Naive thymus-derived CD8-positive, alpha-beta T cell (primary cell): ENCODE measurements at regions not wholly inside any gene's neighbourhood (a gene's known extent, or its start where the extent isn't known, plus 50 kb on each side); places are given as distances from the start of the nearest gene placed in this dataset.

Experiments used
- ATAC-seq, 2 donors: fragments of 150-1000 bp; cut with Tn5 transposase in 1 of 2; sonication (Bioruptor Pico), chemical (Tn5 transposase) in 1 of 2; 1 replicate in 1 of 2; 2 replicates in 1 of 2; pipeline ENCODE4 v1.10.0; 2021; ENCODE audit warnings: mild to moderate bottlenecking in 2 of 2, moderate library complexity in 2 of 2
- POLR2A ChIA-PET: fragments of 350-600 bp; sonication (Branson Sonifier 250); formaldehyde crosslinking; loops from one replicate; lab custom pipeline; 2021; ENCODE audit warnings: antibody characterized with exemption; lab: Charles Lee
- DNase-seq, 10 donors: peaks; one replicate each; pipeline versions ENCODE4 v3.0.0 to v3.0.0-alpha.2; 2020 to 2022
- H3K27ac Mint-ChIP-seq, 10 donors: one replicate each; pipeline ENCODE4 v1.8.0; 2020 to 2022; ENCODE audit warnings: mild to moderate bottlenecking in 10 of 10, mixed read lengths in 10 of 10, moderate library complexity in 4 of 10, inconsistent platforms in 1 of 10
- H3K27me3 Mint-ChIP-seq, 5 donors: one replicate each; pipeline ENCODE4 v1.8.0; 2021 to 2022; ENCODE audit warnings: mixed read lengths in 5 of 5
- H3K36me3 Mint-ChIP-seq, 3 donors: one replicate each; pipeline ENCODE4 v1.8.0; 2020 to 2022; ENCODE audit warnings: mixed read lengths in 3 of 3, mild to moderate bottlenecking in 2 of 3, inconsistent platforms in 1 of 3
- H3K4me1 Mint-ChIP-seq, 4 donors: one replicate each; pipeline ENCODE4 v1.8.0; 2021 to 2022; ENCODE audit warnings: mixed read lengths in 4 of 4
- H3K4me3 Mint-ChIP-seq, 10 donors: one replicate each; pipeline ENCODE4 v1.8.0; 2020 to 2022; ENCODE audit warnings: mild to moderate bottlenecking in 10 of 10, mixed read lengths in 10 of 10, moderate library complexity in 6 of 10, inconsistent platforms in 1 of 10
- H3K9me3 Mint-ChIP-seq, 9 donors: one replicate each; pipeline ENCODE4 v1.8.0; 2020 to 2022; ENCODE audit warnings: mixed read lengths in 9 of 9, mild to moderate bottlenecking in 3 of 9, inconsistent platforms in 1 of 9, moderate library complexity in 1 of 9

GRCh38 chr15:77702211-77702957 lies 69.7 kb upstream of the LINGO1 start:
- ATAC-seq (no peak), DNase-seq (no peak)
- H3K4me3 Mint-ChIP-seq: no peak overlapping the region
- peaks cover 0 to 8% (median 0%) of the 10 kb centered on the region in 9 donors for H3K9me3 Mint-ChIP-seq
- no peak overlapping the region for H3K27ac Mint-ChIP-seq
- POLR2A ChIA-PET: no interaction called here
- H3K4me1 Mint-ChIP-seq: peaks cover 0 to 4% (median 0%) of the 10 kb centered on the region in 4 donors
- H3K27me3 Mint-ChIP-seq: peaks cover 6 to 38% (median 12%) of the 10 kb centered on the region in 5 donors
- no peaks in the 10 kb centered on the region for H3K36me3 Mint-ChIP-seq

- POLR2A ChIA-PET: no interaction called here
- peaks cover 0 to 30% (median 20%) of the 10 kb centered on the region in 5 donors for H3K27me3 Mint-ChIP-seq
- H3K4me3 Mint-ChIP-seq: no peak overlapping the region
- no peak for ATAC-seq
- H3K4me1 Mint-ChIP-seq: peaks cover 0 to 2% (median 0%) of the 10 kb centered on the region in 4 donors
- peaks cover 0 to 8% (median 0%) of the 10 kb centered on the region in 9 donors for H3K9me3 Mint-ChIP-seq
- H3K27ac Mint-ChIP-seq: no peak overlapping the region
- no peak for DNase-seq
- H3K36me3 Mint-ChIP-seq: no peaks in the 10 kb centered on the region
Observed at GRCh38 chr15:77698481-77698880, 65.8 kb upstream of the LINGO1 start.

GRCh38 chr15:77697893-77698292 lies 65.2 kb upstream of the LINGO1 start:
- peaks cover 0 to 2% (median 0%) of the 10 kb centered on the region in 4 donors for H3K4me1 Mint-ChIP-seq
- no peaks in the 10 kb centered on the region for H3K36me3 Mint-ChIP-seq
- DNase-seq: no peak
- ATAC-seq: no peak
- no peak overlapping the region for H3K27ac Mint-ChIP-seq
- peaks cover 4 to 34% (median 25%) of the 10 kb centered on the region in 5 donors for H3K27me3 Mint-ChIP-seq
- H3K9me3 Mint-ChIP-seq: peaks cover 0 to 7% (median 0%) of the 10 kb centered on the region in 9 donors
- H3K4me3 Mint-ChIP-seq: no peak overlapping the region
- POLR2A ChIA-PET: no interaction called here

- Mint-ChIP-seq H3K27ac (no peak overlapping the region), H3K9me3 (no peaks in the 10 kb centered on the region), H3K27me3 (peaks cover 8 to 40% (median 34%) of the 10 kb centered on the region in 5 donors), H3K4me3 (no peak overlapping the region), H3K4me1 (peaks cover 0 to 2% (median 0%) of the 10 kb centered on the region in 4 donors), H3K36me3 (no peaks in the 10 kb centered on the region)
- POLR2A ChIA-PET: no interaction called here
- DNase-seq (no peak), ATAC-seq (no peak)
Observed at GRCh38 chr15:77696871-77697270, 64.2 kb upstream of the LINGO1 start.

- H3K9me3 Mint-ChIP-seq: no peaks in the 10 kb centered on the region
- H3K4me1 Mint-ChIP-seq: peaks cover 0 to 2% (median 0%) of the 10 kb centered on the region in 4 donors
- ATAC-seq (no peak), DNase-seq (no peak)
- H3K27me3 Mint-ChIP-seq: peaks cover 13 to 48% (median 40%) of the 10 kb centered on the region in 5 donors
- H3K27ac Mint-ChIP-seq: no peak overlapping the region
- H3K36me3 Mint-ChIP-seq: no peaks in the 10 kb centered on the region
- no peak overlapping the region for H3K4me3 Mint-ChIP-seq
- POLR2A ChIA-PET: no interaction called here
Observed at GRCh38 chr15:77695961-77696582, 63.4 kb upstream of the LINGO1 start.

- ATAC-seq (no peak), DNase-seq (no peak)
- Mint-ChIP-seq H3K36me3 (no peaks in the 10 kb centered on the region), H3K27ac (no peak overlapping the region), H3K4me3 (no peak overlapping the region), H3K4me1 (peaks cover 0 to 2% (median 0%) of the 10 kb centered on the region in 4 donors), H3K9me3 (peaks cover 0 to 2% (median 0%) of the 10 kb centered on the region in 9 donors), H3K27me3 (peaks cover 15 to 51% (median 43%) of the 10 kb centered on the region in 5 donors)
- POLR2A ChIA-PET: no interaction called here
Observed at GRCh38 chr15:77695548-77695947, 62.8 kb upstream of the LINGO1 start.

DNA sequence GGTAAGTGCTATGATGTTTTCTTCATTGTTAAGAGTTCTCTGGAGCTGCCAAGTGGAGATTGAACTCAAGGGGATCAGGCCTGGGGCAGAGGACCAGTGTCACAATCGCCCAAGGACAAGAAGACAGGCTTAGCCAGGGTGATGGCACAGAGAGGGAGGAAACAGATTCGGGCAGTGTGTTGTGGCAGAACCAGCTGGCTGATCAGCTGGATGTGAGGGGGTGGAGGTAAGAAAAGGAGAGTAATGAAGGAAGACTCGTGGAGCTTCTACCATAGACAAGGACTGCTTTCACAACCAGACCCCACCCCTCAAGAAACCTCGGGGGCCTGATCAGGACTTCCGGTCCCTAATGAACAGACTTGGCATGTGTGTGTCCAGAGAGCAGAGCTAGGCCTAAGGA lies 60.9 kb upstream of the LINGO1 start:
- peaks cover 0 to 2% (median 0%) of the 10 kb centered on the region in 9 donors for H3K9me3 Mint-ChIP-seq
- no peak overlapping the region for H3K4me3 Mint-ChIP-seq
- peaks cover 27 to 69% (median 52%) of the 10 kb centered on the region in 5 donors for H3K27me3 Mint-ChIP-seq
- H3K36me3 Mint-ChIP-seq: no peaks in the 10 kb centered on the region
- POLR2A ChIA-PET: no interaction called here
- peaks cover 0 to 2% (median 0%) of the 10 kb centered on the region in 4 donors for H3K4me1 Mint-ChIP-seq
- H3K27ac Mint-ChIP-seq: no peak overlapping the region
- DNase-seq: no peak
- ATAC-seq: no peak

DNA sequence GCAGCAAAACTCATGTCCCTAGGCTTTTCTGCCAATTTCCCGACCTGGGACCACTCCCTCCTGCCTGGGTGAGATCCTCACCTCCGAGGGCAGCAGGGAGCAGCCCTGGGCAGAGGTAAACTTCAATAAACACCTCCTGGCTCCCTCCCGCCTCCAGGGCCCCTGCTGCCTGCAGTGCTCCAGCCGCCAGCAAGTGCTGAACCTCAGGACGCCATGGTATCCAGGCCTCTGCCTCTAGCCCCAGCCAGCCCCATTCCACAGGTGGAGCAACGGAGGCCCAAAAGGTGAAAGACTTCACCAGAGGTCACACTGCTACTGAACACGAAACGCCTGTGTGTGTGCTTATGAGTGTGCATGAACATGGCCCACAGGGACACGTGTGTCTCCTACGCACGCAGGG lies 59.9 kb upstream of the LINGO1 start:
- Mint-ChIP-seq H3K4me3 (no peak overlapping the region), H3K36me3 (no peaks in the 10 kb centered on the region), H3K4me1 (no peaks in the 10 kb centered on the region), H3K27ac (no peak overlapping the region), H3K9me3 (peaks cover 0 to 2% (median 0%) of the 10 kb centered on the region in 9 donors), H3K27me3 (peaks cover 28 to 72% (median 49%) of the 10 kb centered on the region in 5 donors)
- ATAC-seq (no peak), DNase-seq (no peak)
- POLR2A ChIA-PET: no interaction called here

DNA sequence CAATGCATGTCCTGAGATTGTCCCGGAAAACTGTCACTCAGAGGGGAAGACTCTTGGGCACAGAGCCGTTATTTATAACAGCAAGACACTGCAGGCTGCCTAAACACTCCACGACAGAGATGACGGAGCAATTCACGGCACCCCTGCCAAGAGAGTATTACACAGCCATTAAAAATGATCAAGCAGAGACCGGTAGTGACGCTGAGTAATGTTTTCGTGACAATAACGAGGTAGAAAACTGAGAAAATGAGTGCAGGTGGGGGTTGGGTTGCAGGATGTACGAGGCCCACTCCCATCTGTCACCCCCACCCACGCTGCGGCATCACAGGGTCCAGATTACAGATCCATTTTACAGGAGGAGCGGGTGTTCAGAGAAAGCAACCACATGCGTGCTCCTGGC lies 58.9 kb upstream of the LINGO1 start:
- H3K27me3 Mint-ChIP-seq: peaks cover 28 to 79% (median 50%) of the 10 kb centered on the region in 5 donors
- POLR2A ChIA-PET: no interaction called here
- no peak for DNase-seq

DNA sequence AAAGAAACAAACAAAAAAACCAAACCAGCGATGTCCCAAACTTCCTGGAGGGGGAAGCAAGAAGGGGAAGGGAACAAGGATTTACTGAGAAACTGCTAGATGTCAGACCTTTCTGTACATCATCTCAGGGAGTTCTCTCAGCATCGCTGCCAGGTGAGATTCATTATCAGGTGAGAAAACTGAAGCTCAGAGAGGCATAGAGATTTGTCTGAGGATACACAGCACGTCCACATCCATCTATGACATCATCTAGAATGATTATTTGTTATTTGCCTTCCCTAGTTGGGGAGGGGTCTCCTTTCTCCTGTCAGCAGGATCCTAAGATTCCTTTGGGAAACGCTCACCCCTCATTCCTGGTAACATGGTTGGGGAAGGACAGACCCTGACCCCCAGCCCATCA lies 57.1 kb upstream of the LINGO1 start:
- ATAC-seq: no peak
- no peak overlapping the region for H3K4me3 Mint-ChIP-seq
- H3K4me1 Mint-ChIP-seq: no peaks in the 10 kb centered on the region
- no peak for DNase-seq
- H3K27ac Mint-ChIP-seq: no peak overlapping the region
- H3K9me3 Mint-ChIP-seq: peaks cover 0 to 2% (median 0%) of the 10 kb centered on the region in 9 donors
- POLR2A ChIA-PET: no interaction called here
- H3K36me3 Mint-ChIP-seq: no peaks in the 10 kb centered on the region
- peaks cover 28 to 80% (median 51%) of the 10 kb centered on the region in 5 donors for H3K27me3 Mint-ChIP-seq

More for the DNA sequence above, 58.9 kb upstream of the LINGO1 start:
- Mint-ChIP-seq H3K4me3 (no peak overlapping the region), H3K36me3 (no peaks in the 10 kb centered on the region), H3K4me1 (no peaks in the 10 kb centered on the region), H3K27ac (no peak overlapping the region), H3K9me3 (peaks cover 0 to 2% (median 0%) of the 10 kb centered on the region in 9 donors)
- ATAC-seq: no peak

- H3K36me3 Mint-ChIP-seq: no peaks in the 10 kb centered on the region
- ATAC-seq: no peak
- peak overlapping the region in 1 of 10 donors; percentile 40 for H3K27ac Mint-ChIP-seq
- H3K4me1 Mint-ChIP-seq: no peaks in the 10 kb centered on the region
- no peak for DNase-seq
- peaks cover 28 to 69% (median 41%) of the 10 kb centered on the region in 5 donors for H3K27me3 Mint-ChIP-seq
- POLR2A ChIA-PET: no interaction called here
- no peak overlapping the region for H3K4me3 Mint-ChIP-seq
- H3K9me3 Mint-ChIP-seq: peaks cover 0 to 2% (median 0%) of the 10 kb centered on the region in 9 donors
Observed at GRCh38 chr15:77688693-77689092, 56.0 kb upstream of the LINGO1 start.

DNA sequence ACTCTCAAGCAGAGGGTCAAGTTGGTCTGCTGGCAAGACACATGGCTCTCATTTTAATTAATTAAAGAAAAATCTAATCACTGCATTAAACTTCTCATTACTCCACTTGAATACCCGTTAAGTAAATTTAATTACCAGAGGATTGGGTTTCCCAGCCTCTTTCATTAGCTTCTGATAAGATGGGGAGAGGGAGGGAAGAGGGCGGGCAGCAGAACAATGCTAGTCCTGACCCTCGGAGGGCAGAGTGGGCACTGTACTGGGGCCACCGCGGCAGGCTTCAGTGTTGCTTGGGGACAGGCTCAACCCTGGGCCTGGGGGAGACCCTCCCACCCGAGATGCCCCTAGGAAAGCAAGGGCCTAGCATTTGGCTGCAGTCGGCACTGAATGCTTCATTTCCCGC lies 55.6 kb upstream of the LINGO1 start:
- no peaks in the 10 kb centered on the region for H3K4me1 Mint-ChIP-seq
- POLR2A ChIA-PET: no interaction called here
- peaks cover 31 to 64% (median 37%) of the 10 kb centered on the region in 5 donors for H3K27me3 Mint-ChIP-seq
- no peak overlapping the region for H3K27ac Mint-ChIP-seq
- peaks cover 0 to 2% (median 0%) of the 10 kb centered on the region in 9 donors for H3K9me3 Mint-ChIP-seq
- no peak overlapping the region for H3K4me3 Mint-ChIP-seq
- ATAC-seq (no peak), DNase-seq (no peak)
- no peaks in the 10 kb centered on the region for H3K36me3 Mint-ChIP-seq

DNA sequence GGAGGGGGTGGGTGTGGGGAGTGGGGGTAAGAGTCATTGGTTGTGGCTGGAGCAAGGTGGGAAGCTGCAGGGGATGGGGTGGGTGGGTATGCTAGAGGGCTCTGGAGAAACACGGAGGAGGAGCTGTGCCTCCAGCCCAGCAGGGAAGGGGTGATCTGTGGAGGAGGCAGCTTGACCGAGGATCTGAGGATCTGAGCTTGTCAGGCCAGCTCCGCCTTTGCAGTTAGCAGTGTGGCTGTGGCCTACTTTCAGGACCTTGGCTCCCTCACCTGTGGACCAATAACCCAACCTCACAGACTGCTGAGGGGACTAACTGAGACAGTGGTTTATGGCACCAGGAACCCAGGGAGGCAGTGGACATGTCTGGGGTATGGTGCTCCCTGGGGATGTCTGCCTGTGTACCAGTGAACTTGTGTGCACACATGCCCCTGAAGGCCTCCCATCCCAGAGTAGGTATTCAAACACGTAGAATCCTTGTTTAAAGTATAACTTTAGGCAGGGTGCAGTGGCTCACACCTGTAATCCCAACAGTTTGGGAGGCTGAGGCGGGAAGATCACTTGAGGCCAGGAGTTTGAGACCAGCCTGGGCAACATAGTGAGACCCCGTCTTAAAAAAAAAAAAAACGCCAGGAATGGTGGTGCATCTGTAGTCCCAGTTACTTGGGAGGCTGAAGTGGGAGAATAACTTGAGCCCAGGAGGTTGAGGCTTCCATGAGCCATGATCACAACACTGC lies 52.5 kb upstream of the LINGO1 start:
- Mint-ChIP-seq H3K36me3 (no peaks in the 10 kb centered on the region), H3K27ac (no peak overlapping the region), H3K27me3 (peaks cover 15 to 57% (median 19%) of the 10 kb centered on the region in 5 donors), H3K4me3 (no peak overlapping the region), H3K4me1 (no peaks in the 10 kb centered on the region), H3K9me3 (no peaks in the 10 kb centered on the region)
- ATAC-seq (no peak), DNase-seq (no peak)
- POLR2A ChIA-PET: no interaction called here
